H54 (cell line): ENCODE measurements at regions not wholly inside any gene's neighbourhood (a gene's known extent, or its start where the extent isn't known, plus 50 kb on each side); places are given as distances from the start of the nearest gene placed in this dataset.

Experiments used
- DNase-seq: peaks from one replicate; pipeline ENCODE4 v3.0.0; 2011; ENCODE audit warnings: low spot score, mixed read lengths; ENCODE audit not compliant: insufficient read length
- FAIRE-seq: peaks from 3 replicates; lab custom pipeline; 2011; peaks lifted over from hg19 to GRCh38; lab: Jason Lieb, UNC
- POLR2A ChIP-seq: IDR thresholded peaks from 2 replicates; pipeline ENCODE4 v1.6.1; 2011; ENCODE audit warnings: low read depth, mild to moderate bottlenecking, low read length

GRCh38 chr10:123536176-123536845, 129.8 kb upstream of the GPR26 start:
- FAIRE-seq (no peak), DNase-seq (no peak)
- no peak for TF ChIP-seq POLR2A

DNA sequence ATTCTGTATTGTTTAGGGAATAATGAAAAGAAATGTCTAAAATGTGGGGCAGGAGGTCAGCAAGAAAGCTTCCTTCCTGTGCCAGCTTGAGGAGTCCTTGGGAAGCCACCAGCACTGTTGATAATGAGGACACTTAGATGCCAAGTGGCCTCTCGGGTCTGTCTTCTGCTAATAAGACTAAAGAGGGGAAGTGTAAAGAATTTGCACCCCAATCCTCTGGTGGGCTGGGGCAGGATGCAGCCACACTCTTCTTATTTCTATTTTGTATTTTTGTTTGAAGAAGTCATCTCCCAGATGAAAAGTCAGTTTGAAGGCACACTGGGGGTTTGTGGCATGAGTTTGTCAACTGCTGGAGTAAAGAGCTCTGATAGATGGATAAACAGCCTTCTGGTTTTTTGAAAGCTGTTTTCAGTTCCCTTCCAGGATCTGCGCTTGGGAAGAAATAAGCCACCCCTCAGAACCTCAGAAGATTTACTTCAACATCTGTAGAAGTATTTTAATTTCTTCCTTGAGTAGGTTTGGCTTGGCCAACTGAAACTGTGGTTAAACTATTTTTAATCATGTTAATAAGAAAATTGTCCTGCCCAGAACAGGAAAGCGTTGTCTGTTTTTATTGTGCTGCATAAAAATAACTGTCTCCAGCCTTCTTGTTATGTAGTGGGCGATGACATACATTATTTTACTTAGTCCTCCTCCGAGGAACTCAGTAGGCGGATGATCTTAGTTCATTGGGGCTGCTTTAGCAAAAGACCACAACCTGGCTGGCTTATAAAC, 128.8 kb upstream of the GPR26 start:
- TF ChIP-seq POLR2A, result no peak
- FAIRE-seq, result no peak

DNA sequence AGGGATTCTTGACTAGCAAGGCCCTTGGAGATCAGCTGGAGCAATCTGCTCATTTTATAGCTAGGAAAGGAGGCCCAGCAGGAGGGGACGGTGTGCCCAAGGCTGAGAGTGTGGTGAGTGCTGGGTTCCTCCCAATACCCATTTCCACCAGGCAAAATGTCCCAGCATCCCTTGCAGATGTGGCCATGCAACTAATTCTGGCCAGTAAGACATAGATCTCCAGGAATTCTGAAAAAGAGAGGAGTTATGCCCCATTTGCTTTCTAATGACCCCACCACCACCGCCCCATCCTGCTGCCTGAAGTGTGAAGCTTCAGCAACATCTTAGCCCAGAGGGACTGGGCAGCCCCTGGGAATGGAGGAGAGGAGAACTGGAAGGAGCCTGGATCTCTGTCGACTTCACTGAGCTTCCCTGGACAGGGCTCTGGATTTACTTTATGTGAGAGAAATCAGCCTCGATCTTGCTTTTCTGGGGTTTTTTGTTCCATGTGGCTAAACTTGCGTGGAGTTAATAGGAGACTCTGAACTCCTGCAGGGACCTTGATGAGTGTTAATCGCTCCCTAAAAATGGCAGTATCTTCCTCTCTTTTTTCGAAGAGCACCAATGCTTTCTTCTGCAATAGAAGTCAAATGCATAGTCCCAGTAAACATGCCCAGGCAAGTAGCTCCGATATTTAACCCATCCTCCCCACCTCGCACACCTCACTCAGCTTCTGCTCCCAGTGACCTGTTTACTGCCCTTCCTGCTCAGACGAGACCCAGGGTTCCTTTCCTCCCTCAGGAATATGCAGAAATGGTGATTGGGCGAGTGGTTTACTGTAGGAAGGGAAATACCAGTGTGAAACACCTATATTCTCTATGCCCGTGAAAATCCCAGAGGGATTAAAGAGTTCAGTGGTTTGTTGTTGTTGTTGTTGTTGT, 127.5 kb upstream of the GPR26 start:
- no peak for TF ChIP-seq POLR2A
- no peak for DNase-seq
- no peak for FAIRE-seq

More for the DNA sequence above, 128.8 kb upstream of the GPR26 start:
- no peak for DNase-seq

- TF ChIP-seq POLR2A, result no peak
- no peak for FAIRE-seq
- no peak for DNase-seq
Observed at GRCh38 chr10:123544986-123545385, 121.2 kb upstream of the GPR26 start.

- no peak for DNase-seq
- FAIRE-seq, result no peak
- TF ChIP-seq POLR2A, result no peak
Observed at GRCh38 chr10:123548770-123549169, 117.4 kb upstream of the GPR26 start.

- DNase-seq (no peak), FAIRE-seq (no peak)
- no peak for TF ChIP-seq POLR2A
Observed at GRCh38 chr10:123549761-123550454, 116.2 kb upstream of the GPR26 start.

DNA sequence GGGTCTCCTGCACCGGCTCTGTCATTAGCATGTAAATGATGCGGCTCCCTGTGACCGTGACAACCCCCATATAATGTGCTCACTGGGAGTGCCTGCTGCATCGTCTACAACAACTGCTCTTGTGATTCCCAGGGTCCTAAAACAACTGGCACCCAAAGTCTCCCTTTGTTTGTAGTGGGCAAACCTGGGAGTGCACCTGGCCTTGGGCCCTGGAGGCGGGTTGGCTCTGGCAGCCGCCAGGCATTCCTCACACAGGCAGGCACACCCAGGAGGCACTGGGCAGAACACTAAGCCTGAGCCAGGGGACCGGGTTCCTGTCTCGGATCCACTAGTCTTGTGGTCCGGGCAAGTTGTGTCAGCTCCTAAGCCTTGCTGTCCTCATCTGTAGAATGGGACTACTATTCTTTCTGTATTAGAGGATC, 115.5 kb upstream of the GPR26 start:
- DNase-seq (no peak), FAIRE-seq (no peak)
- TF ChIP-seq POLR2A, result no peak

GRCh38 chr10:123551259-123551658, 114.9 kb upstream of the GPR26 start:
- no peak for FAIRE-seq
- DNase-seq, result no peak
- no peak for TF ChIP-seq POLR2A

GRCh38 chr10:123552760-123553554, 113.2 kb upstream of the GPR26 start:
- FAIRE-seq (no peak), DNase-seq (no peak)
- TF ChIP-seq POLR2A, result no peak

DNA sequence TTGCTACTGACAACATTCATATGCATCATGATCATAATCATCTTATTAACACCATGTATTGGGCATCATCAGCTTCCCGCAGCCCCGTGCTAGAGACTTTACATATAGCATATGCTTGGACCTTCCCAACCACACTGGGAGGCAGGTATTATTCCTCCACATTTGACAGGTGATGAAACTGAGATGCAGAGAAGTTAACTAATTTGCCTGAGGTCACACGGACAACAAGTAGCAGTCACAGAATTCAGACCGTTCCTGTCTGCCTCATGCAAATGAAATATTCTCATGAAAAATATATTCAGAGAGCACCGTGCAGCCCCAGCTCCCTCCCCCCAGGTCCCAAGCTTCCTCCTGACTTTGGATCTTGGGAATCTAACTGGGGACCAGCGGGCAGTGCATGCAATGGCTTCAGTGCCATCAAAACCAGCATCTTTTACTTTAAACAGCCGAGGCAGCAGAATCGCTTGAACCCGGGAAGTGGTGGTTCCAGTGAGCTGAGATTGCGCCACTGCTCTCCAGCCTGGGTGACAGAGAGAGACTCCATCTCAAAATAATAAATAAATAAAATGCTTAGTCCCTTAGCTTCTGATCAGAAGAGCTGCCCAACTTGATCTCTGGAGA, 112.2 kb upstream of the GPR26 start:
- DNase-seq (no peak), FAIRE-seq (no peak)
- TF ChIP-seq POLR2A, result no peak

GRCh38 chr10:123554656-123555055, 111.5 kb upstream of the GPR26 start:
- DNase-seq, result no peak
- FAIRE-seq, result no peak
- no peak for TF ChIP-seq POLR2A

DNA sequence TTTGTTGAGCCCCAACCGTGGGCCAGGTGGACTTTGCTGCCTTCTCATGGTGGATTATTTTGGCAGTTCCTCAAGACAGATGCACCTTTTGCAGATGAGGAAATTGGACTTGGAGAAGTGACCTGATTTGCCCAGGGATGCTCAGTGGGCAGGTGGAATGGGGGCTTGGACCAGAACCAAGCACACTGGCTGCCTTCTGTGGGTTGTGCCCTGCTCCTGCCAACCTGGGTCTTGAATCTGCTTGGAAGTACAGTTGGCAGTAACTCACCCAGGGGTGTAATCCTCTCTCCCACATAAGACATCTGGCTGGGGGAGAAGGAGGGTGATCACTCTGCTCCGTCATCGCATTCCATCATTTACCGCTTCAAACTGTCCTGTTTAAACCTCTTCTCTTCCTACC, 110.5 kb upstream of the GPR26 start:
- no peak for FAIRE-seq
- no peak for DNase-seq

More for the DNA sequence above, 110.5 kb upstream of the GPR26 start:
- TF ChIP-seq POLR2A, result no peak
